ENCODE measurements at regions not wholly inside any gene's neighbourhood (a gene's known extent, or its start where the extent isn't known, plus 50 kb on each side); places are given as distances from the start of the nearest gene placed in this dataset.

GRCh38 chr5:165928971-165929370 is 2362.5 kb upstream of the WWC1 start:
- DNase-seq (ENCODE audit: low read depth in 2 of 2, low spot score in 1 of 2): no peak

DNA sequence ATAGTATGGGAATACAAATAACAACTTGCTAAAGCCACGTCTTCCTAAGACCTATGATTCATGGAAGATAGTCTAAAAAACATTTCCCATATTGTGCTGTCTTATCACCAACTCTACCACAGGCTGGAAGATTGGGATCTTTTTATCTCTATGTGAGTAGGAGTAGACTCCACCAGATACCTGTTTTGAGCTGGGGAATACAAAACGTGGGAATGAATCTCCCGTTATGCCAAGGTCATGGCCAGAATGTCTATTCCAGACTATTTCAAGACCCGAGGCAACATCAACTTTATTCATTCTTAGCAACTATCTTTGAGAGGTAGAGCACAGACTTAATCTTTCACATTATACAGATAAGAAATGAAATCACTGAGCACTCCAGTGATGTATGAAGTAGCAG is 2350.9 kb upstream of the WWC1 start:
- DNase-seq (ENCODE audit: low read depth in 2 of 2, low spot score in 1 of 2): no peak

- no peak for DNase-seq (ENCODE audit: low read depth in 2 of 2, low spot score in 1 of 2)
Measured at GRCh38 chr5:165956854-165957253, 2334.6 kb upstream of the WWC1 start.

- DNase-seq (ENCODE audit: low read depth in 2 of 2, low spot score in 1 of 2): no peak
Measured at GRCh38 chr5:165981671-165982070, 2309.8 kb upstream of the WWC1 start.

DNA sequence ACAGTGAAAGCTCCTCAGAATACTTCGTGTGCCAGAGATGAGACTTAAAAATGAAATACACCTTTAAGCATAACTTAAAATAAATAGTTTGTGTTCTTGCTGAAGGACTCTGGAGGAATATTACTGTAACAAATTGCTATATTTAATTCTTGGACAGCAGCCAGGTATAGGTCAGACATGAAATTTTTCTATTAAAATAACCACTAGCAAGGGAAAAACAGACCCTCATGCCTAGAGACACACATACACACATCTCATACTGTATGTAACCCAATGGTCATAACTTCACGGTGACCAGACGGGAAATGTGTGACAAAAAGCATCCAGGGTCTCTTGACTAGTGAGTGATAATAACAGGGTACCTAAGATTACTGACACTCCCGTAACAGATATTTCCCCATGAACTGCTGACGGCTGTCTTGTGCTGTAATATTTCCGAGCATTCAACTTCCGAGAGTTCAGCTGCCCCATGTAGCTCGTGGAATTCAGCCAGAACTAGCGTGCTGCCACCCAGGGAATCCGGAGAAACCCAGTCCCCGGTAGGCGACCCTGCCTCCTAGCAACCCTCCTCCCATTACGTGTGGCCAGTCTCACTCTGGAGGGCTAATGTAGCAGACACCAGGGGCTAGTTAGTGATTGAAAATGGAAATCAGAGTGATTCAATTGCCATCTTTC is 2295.1 kb upstream of the WWC1 start:
- DNase-seq (ENCODE audit: low read depth in 2 of 2, low spot score in 1 of 2): no peak

GRCh38 chr5:165999693-166000320 is 2291.6 kb upstream of the WWC1 start:
- no peak for DNase-seq (ENCODE audit: low read depth in 2 of 2, low spot score in 1 of 2)

- DNase-seq (ENCODE audit: low read depth in 2 of 2, low spot score in 1 of 2): no peak
Measured at GRCh38 chr5:166004006-166004405, 2287.4 kb upstream of the WWC1 start.

DNA sequence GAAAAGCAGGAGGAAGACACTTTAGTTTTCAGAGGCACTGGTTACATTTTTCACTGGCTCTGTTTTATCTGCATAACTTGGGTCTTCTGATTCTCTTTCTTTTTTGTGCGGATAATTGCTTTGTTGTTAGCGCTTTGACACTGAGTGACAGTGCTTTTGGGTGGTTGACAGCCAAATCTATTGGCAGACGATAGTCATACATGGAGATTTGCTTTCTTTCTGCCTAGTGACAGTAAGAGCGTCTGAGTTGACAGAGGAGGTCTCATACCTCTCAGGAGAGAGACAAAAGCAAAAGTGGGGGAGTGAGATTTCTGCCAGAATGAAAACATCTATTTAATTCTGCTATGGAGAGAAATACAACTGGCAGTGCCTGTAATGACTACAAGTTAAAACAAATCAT is 2278.0 kb upstream of the WWC1 start:
- no peak for DNase-seq (ENCODE audit: low read depth in 2 of 2, low spot score in 1 of 2)

GRCh38 chr5:166014256-166014655 is 2277.2 kb upstream of the WWC1 start:
- DNase-seq (ENCODE audit: low read depth in 2 of 2, low spot score in 1 of 2): no peak

- DNase-seq (ENCODE audit: low read depth in 2 of 2, low spot score in 1 of 2): no peak
Measured at GRCh38 chr5:166018716-166019115, 2272.7 kb upstream of the WWC1 start.

- no peak for DNase-seq (ENCODE audit: low read depth in 2 of 2, low spot score in 1 of 2)
Measured at GRCh38 chr5:166022065-166022464, 2269.4 kb upstream of the WWC1 start.

DNA sequence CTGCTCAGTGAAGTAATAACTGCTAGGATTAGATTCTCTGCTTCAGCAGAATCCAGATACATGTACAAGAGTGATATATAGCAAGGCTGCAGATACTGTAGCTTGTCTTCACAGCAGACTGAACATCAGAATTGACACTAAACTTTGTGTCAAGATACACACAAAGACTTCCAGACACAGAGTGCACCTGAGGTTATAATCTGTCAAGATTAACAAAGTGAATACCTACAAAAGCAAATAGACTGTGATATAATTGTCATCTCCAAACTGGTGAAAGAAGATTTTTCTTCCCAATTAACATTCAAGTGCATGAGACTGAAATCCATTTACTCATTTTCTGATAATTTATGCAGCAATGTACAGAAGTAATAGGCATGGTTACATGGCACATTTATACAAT is 2266.5 kb upstream of the WWC1 start:
- no peak for DNase-seq (ENCODE audit: low read depth in 2 of 2, low spot score in 1 of 2)

GRCh38 chr5:166027582-166027981 is 2263.9 kb upstream of the WWC1 start:
- DNase-seq (ENCODE audit: low read depth in 2 of 2, low spot score in 1 of 2): no peak

DNA sequence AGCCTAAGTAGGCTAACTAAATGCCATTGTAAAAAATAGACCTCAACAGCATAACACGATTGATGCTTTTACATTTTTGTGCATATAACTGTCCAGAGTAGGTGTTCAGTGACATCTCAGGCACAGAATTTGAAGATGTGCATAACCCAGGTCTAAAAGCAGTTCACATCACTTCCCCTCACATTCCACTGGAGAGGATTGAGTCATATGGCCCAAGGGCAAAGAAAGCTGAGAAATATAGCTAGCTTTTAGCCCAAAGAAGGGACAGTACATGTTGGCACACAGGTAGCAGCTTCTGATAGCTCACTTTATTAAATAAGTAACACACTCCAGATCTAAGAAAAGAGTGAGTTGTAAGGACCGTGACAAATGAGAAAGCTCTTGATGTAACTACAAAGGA is 2259.5 kb upstream of the WWC1 start:
- no peak for DNase-seq (ENCODE audit: low read depth in 2 of 2, low spot score in 1 of 2)

GRCh38 chr5:166032601-166033000 is 2258.8 kb upstream of the WWC1 start:
- no peak for DNase-seq (ENCODE audit: low read depth in 2 of 2, low spot score in 1 of 2)

DNA sequence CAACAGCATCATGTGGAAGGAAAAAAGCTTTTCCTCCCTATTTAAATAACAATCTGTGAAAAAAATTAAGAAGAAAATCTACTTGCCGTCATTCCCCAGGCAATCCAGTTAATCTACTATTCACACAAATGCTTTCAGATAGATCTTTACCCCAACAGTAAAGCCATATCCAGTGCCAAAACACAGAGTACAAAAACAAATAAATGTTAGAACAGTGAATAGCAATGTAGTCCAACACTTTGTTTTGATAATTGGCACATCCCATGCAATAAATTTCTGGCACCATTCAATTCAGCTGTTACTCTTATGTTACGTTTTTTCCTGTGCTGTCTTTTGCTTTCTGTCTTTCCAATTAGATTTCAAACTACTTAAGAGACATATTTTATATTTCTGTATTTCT is 2245.5 kb upstream of the WWC1 start:
- no peak for DNase-seq (ENCODE audit: low read depth in 2 of 2, low spot score in 1 of 2)

DNA sequence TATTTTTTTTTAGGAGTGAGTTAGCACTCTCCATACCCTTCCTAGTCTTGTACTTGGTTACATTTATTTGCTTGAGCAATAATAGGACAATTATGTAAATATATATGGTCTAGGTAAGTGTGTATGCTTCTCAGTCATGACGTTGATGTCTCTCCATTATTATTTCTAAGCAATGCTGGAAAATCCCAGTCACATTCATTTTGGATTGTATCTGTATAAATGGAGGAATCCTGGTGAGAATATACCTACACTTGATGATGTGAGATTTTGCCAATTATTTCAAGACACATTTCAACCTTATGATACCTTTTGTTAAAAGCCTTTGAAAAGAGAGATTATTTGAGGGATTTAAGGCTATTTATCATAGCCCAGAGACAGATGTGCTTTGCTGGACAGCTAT is 2244.5 kb upstream of the WWC1 start:
- DNase-seq (ENCODE audit: low read depth in 2 of 2, low spot score in 1 of 2): no peak

GRCh38 chr5:166050531-166050930 is 2240.9 kb upstream of the WWC1 start:
- no peak for DNase-seq (ENCODE audit: low read depth in 2 of 2, low spot score in 1 of 2)

DNA sequence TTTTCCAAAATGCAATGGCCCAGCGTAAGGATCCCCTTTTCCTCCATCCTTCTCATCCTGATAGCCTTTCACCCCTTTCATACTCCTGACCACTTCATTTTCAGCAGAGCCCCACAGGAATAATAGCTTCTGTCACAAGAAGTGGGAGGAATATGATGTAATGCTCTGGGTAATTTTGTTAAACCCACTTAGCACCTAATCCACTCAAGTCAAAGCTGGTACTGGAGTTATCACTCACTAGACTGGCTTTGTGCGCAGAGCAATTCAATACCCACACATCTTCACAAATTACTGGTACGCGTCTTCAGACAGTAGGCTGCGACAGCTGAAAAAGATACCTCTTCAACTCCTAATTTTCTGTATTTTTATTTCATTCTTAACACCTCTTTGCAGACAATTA is 2232.8 kb upstream of the WWC1 start:
- no peak for DNase-seq (ENCODE audit: low read depth in 2 of 2, low spot score in 1 of 2)

DNA sequence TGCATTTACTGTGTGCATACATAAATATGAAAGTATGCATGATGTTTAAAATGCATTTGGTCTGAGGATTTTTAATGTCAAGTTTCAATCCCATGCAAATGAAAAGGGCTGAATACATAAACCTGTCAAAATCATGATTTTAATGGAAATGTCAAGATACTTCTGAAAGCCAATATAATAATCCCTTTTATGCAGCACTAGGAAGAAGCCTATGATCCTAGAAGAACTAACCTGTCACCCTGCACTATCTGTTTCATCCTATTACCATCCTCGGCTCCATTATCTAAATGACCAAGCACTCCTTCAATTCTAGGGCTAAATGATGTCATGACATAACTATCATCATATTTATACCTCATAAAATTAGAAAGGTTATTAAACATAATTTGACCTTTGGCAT is 2229.4 kb upstream of the WWC1 start:
- DNase-seq (ENCODE audit: low read depth in 2 of 2, low spot score in 1 of 2): no peak

GRCh38 chr5:166062719-166063118 is 2228.7 kb upstream of the WWC1 start:
- no peak for DNase-seq (ENCODE audit: low read depth in 2 of 2, low spot score in 1 of 2)

DNA sequence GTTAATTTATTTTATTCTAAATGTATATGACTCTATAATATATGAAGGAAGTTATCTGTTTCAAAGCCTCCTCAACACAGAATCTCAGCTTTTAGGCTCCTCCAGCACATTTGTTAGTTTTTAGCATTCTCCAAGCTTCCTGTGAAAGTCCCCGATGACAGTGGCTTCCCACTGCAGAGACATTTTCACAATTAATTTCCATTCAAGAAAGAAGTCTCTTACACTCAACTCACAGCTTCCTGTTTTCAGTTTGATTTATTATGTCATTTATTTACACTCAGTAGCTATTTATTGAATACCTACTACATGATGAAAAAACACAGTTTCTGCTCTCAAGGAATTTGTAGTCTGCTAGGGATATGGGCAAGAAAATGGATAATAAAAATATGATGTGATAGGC is 2228.2 kb upstream of the WWC1 start:
- DNase-seq (ENCODE audit: low read depth in 2 of 2, low spot score in 1 of 2): no peak

Data from stimulated activated CD8-positive, alpha-beta memory T cell treated with anti-CD3 and anti-CD28 coated beads, Interleukin-4, amount 100 ng/mL, for 1 hour (primary cell).